K562 (cell line): ENCODE measurements at regions not wholly inside any gene's neighbourhood (a gene's known extent, or its start where the extent isn't known, plus 50 kb on each side); places are given as distances from the start of the nearest gene placed in this dataset.
"Not testable (repeated sequence)": the region's sequence is repeated elsewhere in the genome, so short reads cannot be mapped to it uniquely, and the experiment has no call there.

Experiments used
- ATAC-seq: fragments of 200-7000 bp; cut with Tn5 transposase; 3 replicates; pipeline ENCODE4 v1.9.1; 2020; ENCODE audit warnings: moderate library complexity
- BruUV-seq: library from RNA; stranded (reverse); fragments of 400-500 nt; replicated peaks from 2 replicates; lab custom pipeline; 2021; lab: Mats Ljungman, UMichigan
- CTCF ChIA-PET: fragments of 300-600 bp; formaldehyde crosslinking; extraction: SDS; loops from one replicate; lab custom pipeline; 2021; ENCODE audit warnings: low intra/inter-chr PET ratio; lab: Yijun Ruan, JAX
- POLR2A ChIA-PET: fragments of 300-600, 350-650 bp; sonication (Branson Sonifier 250); formaldehyde crosslinking; extraction: SDS; loops from one replicate; lab custom pipeline; 2021; ENCODE audit warnings: antibody characterized with exemption, inconsistent platforms; lab: Yijun Ruan, JAX
- DNase-seq, 4 experiments: peaks; one replicate each; pipeline versions ENCODE4 v3.0.0 to v3.0.0-alpha.2; 2011 to 2018; ENCODE audit warnings: low spot score in 3 of 4, mixed read lengths in 3 of 4; ENCODE audit errors: extremely low read depth in 1 of 4
- FAIRE-seq: peaks from 2 replicates; lab custom pipeline; 2011; peaks lifted over from hg19 to GRCh38; lab: Jason Lieb, UNC
- H2AFZ ChIP-seq: 2 replicates; pipeline ENCODE4 v1.6.0; 2011; ENCODE audit warnings: low read depth, low read length, control low read depth, inconsistent platforms
- H3K27ac ChIP-seq: fragments of 200-600 bp; 3 replicates; pipeline ENCODE4 v1.8.0; 2011; ENCODE audit warnings: low read depth, mild to moderate bottlenecking, control low read depth, inconsistent platforms, low read length, moderate library complexity, mixed read lengths; ENCODE audit errors: extremely low read depth
- H3K27me3 ChIP-seq, 2 experiments: fragments of 300-600 bp in 1 of 2; 2 replicates in 1 of 2; 3 replicates in 1 of 2; pipeline versions ENCODE4 v1.6.0 to v1.8.0; 2011; ENCODE audit warnings: inconsistent platforms in 2 of 2, low read length in 2 of 2, mild to moderate bottlenecking in 1 of 2, mixed read lengths in 1 of 2, moderate library complexity in 1 of 2; ENCODE audit not compliant: control insufficient read depth in 2 of 2, insufficient read depth in 2 of 2
- H3K36me3 ChIP-seq: fragments of 300-600 bp; 3 replicates; pipeline ENCODE4 v1.8.0; 2011; ENCODE audit warnings: mild to moderate bottlenecking, low read length, inconsistent platforms; ENCODE audit not compliant: control insufficient read depth, insufficient read depth
- H3K4me1 ChIP-seq, 2 experiments: fragments of 200-600 bp in 1 of 2; replicated peaks in 1 of 2; 2 replicates in 1 of 2; 3 replicates in 1 of 2; pipeline versions ENCODE4 v1.5.1 to v1.8.0; 2011; ENCODE audit warnings: inconsistent platforms in 2 of 2, low read length in 2 of 2, mild to moderate bottlenecking in 1 of 2, mixed read lengths in 1 of 2, moderate library complexity in 1 of 2; ENCODE audit not compliant: control insufficient read depth in 2 of 2, insufficient read depth in 2 of 2
- H3K4me2 ChIP-seq: 2 replicates; pipeline ENCODE4 v1.6.1; 2011; ENCODE audit warnings: low read length, control low read depth, inconsistent platforms, mixed read lengths; ENCODE audit not compliant: insufficient read depth
- H3K4me3 ChIP-seq: fragments of 200-600 bp; sonication (generic), shearing (Covaris generic); 2 replicates; pipeline ENCODE4 v1.5.1; 2016; ENCODE audit warnings: control low read depth, inconsistent platforms
- H3K79me2 ChIP-seq: fragments of 200-600 bp; 3 replicates; pipeline ENCODE4 v1.8.0; 2011; ENCODE audit warnings: low read length, inconsistent platforms; ENCODE audit not compliant: control insufficient read depth, insufficient read depth
- H3K9ac ChIP-seq, 2 experiments: 2 replicates each; pipeline versions ENCODE4 v1.6.0 to v1.6.1; 2011; ENCODE audit warnings: low read depth in 2 of 2, low read length in 2 of 2, control low read depth in 1 of 2, inconsistent platforms in 1 of 2, mild to moderate bottlenecking in 1 of 2, mixed read lengths in 1 of 2; ENCODE audit not compliant: insufficient read depth in 1 of 2
- H3K9me1 ChIP-seq: one replicate; pipeline ENCODE4 v1.6.0; 2011; ENCODE audit warnings: inconsistent platforms, mild to moderate bottlenecking, low read length, moderate library complexity; ENCODE audit not compliant: control insufficient read depth, insufficient read depth
- H3K9me3 ChIP-seq: replicated peaks from 2 replicates; pipeline ENCODE4 v1.5.1; 2011; ENCODE audit warnings: low read depth, low read length, inconsistent platforms; ENCODE audit not compliant: control insufficient read depth, insufficient read depth
- H4K20me1 ChIP-seq: replicated peaks from 2 replicates; pipeline ENCODE4 v1.6.1; 2011; ENCODE audit warnings: low read length, inconsistent platforms, mixed read lengths; ENCODE audit not compliant: control insufficient read depth, insufficient read depth
- WGBS: fragments of 100-300 bp; shearing (Covaris generic); methylation state at CpG from one replicate; pipeline ENCODE4 v1.1.6; 2016; ENCODE audit warnings: low coverage, mixed read lengths; ENCODE audit not compliant: insufficient coverage; ENCODE audit errors: missing lambda C conversion rate; 5-methylcytosine and 5-hydroxymethylcytosine counted together
- in situ Hi-C: fragments of 300-500 bp; cut with MboI; formaldehyde crosslinking; loops from 4 replicates; pipeline ENCODE4 v1.15.0; 2018; ENCODE audit warnings: inconsistent platforms, mixed read lengths
- intact Hi-C: fragments of 100-400 bp; cut with micrococcal nuclease; formaldehyde crosslinking; loops from 2 replicates; pipeline ENCODE4 v1.14.2; 2022

GRCh38 chr15:24485885-24486567 is 189.5 kb upstream of the NPAP1 start:
- H3K9ac ChIP-seq, H3K79me2 ChIP-seq, H3K9me1 ChIP-seq, FAIRE-seq, H3K27ac ChIP-seq, ATAC-seq, H3K36me3 ChIP-seq, H3K27me3 ChIP-seq, DNase-seq, intact Hi-C loops, H3K9me3 ChIP-seq, BruUV-seq, H4K20me1 ChIP-seq, CTCF ChIA-PET, H3K4me2 ChIP-seq, H2AFZ ChIP-seq, H3K4me1 ChIP-seq, H3K4me3 ChIP-seq, in situ Hi-C loops, POLR2A ChIA-PET: not testable (repeated sequence)
- WGBS = 0% methylated on average over 14 of the region's 14 CpGs

- intact Hi-C loops, POLR2A ChIA-PET, CTCF ChIA-PET, H4K20me1 ChIP-seq, H3K36me3 ChIP-seq, H3K9me1 ChIP-seq, BruUV-seq, H3K4me2 ChIP-seq, H3K27ac ChIP-seq, H3K4me3 ChIP-seq, H3K9ac ChIP-seq, H3K79me2 ChIP-seq, H3K9me3 ChIP-seq, FAIRE-seq, H2AFZ ChIP-seq, DNase-seq, ATAC-seq, H3K4me1 ChIP-seq, H3K27me3 ChIP-seq, in situ Hi-C loops: not testable (repeated sequence)
- WGBS = 3% methylated on average over 3 of the region's 8 CpGs
Measured at GRCh38 chr15:24488164-24488907, 187.2 kb upstream of the NPAP1 start.

- POLR2A ChIA-PET, intact Hi-C loops, BruUV-seq, H3K9me1 ChIP-seq, in situ Hi-C loops, DNase-seq, H2AFZ ChIP-seq, H3K9ac ChIP-seq, CTCF ChIA-PET, H3K9me3 ChIP-seq, H3K27ac ChIP-seq, H3K36me3 ChIP-seq, H3K4me2 ChIP-seq, H4K20me1 ChIP-seq, H3K79me2 ChIP-seq, FAIRE-seq, ATAC-seq, H3K27me3 ChIP-seq, H3K4me3 ChIP-seq, H3K4me1 ChIP-seq: not testable (repeated sequence)
- WGBS = 2% methylated on average over 6 of the region's 11 CpGs
Measured at GRCh38 chr15:24505216-24505615, 170.4 kb upstream of the NPAP1 start.
